ENCODE measurements at regions not wholly inside any gene's neighbourhood (a gene's known extent, or its start where the extent isn't known, plus 50 kb on each side); places are given as distances from the start of the nearest gene placed in this dataset.

DNA sequence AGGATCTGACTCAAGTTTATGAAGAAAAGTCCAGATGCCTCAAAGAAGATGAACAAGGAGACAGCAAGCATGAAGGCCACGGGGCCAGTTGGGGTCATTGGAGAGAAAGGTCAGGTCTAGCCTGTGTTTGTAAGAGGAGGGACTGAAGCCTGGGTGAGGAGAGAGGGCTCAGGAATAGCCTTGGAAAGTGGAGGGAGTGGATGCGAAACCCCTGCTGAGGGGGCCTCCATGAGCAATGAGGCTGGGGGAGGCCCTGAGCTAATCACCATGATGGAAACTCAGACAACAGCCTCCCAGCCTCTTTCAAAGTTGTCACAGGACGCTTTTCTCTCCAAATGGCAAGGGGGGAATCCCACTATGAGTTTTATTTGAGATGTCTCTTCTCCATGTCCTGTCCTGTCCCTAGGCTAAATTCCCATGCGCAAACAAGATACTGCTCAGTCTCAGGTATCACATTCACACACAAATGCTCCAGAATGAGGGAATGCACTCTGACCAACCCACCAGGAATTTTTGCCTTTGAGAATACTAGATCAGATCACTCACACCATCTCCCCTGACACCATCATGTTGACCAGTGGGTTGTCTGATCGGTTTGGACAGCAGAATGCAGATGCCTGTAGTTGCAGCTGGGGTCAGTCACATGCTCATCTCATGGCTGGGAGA, 51.3 kb upstream of the TOP3B start:
- Mint-ChIP-seq H3K4me1 (ENCODE audit: low read depth) (no peaks in the 10 kb centered on the region), H3K4me3 (no peak overlapping the region), H3K27me3 (ENCODE audit: low read depth) (peaks cover 21% of the 10 kb centered on the region), H3K36me3 (ENCODE audit: low read depth) (no peaks in the 10 kb centered on the region), H3K27ac (no peak overlapping the region), H3K9me3 (no peaks in the 10 kb centered on the region)
- DNase-seq (ENCODE audit: low spot score), result no peak

DNA sequence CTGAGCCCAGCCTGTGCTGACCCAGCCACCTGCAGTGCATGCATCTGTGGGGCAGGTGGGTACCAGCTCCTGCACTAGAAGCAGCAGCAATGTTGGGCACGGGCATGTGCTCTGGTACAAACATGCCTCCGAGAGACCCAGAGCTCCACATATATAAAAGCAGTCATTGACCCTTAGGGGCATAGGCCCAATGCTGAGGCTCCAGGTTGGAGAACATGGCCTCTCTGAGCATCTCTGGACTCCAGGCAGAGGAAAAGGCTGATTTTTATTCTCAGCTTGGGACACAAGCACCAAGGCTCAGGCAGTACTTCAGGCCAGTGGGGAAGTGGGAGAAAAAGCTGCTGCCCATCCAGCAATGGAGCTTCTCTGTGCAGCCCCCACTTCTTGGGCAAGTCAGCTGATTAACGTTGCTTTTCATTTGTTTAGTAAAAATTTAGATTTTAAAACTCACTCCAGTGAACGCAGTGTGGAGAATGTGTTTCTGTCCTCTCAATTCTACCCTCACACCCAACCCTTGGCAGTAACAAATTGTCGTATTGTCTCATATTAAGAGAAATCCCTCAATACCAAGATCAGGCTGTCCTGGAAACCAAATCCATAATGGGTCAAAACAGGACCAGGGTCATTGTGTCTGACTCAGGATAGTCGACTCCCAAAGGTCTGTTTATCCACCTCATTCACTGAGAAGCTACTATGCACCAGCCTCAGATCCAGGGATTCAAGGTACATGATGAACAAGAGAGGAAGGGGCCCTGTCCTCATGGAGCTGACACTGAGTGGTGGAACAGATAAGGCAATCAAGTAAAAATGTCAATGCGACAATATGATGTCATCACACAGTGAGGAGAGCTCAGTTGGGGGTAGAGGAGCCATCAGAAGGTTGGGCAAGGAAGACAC, 50.6 kb upstream of the TOP3B start:
- no peaks in the 10 kb centered on the region for H3K4me1 Mint-ChIP-seq (ENCODE audit: low read depth)
- H3K36me3 Mint-ChIP-seq (ENCODE audit: low read depth), result no peaks in the 10 kb centered on the region
- H3K9me3 Mint-ChIP-seq, result no peaks in the 10 kb centered on the region
- no peak overlapping the region for H3K4me3 Mint-ChIP-seq
- H3K27me3 Mint-ChIP-seq (ENCODE audit: low read depth), result peaks cover 21% of the 10 kb centered on the region
- no peak for DNase-seq (ENCODE audit: low spot score)
- no peak overlapping the region for H3K27ac Mint-ChIP-seq

DNA sequence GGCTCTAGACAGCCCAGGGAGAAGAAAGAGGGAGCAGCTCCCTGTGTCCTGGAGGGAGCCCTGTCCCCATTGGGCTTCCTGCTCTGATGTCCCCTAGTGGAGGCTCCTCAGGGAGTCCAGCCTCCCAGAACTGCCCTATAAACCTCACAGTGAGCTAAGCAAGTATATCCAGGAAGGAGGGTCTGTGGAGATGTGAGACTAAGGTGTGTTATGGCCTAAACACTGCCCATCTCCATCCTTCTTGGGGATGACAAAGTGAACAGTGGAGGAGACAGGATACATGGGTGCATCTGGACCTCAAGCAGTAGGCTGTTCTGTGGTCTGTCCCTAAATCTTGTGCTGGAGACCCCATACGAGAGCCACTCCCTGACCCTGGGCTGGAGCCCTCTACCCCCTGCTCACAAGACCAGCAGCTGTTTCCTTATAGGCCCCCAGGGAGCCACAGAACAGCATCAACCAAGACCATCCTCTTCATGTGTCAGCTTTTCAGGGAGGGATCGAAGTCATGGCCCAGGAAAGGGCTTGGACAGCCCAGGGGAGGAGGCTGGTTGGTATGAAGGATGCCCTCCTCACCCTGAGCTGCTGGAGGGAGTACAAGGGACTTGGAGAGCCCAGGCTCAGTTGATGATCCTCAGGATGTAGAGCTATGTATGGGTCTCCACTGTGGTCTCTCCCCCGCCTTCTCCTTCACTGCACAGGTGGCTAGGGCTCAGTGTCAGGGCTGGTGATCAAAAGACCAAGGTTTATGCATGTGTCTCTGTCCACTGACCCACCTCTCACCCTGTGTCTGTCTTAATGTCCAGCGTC, 49.7 kb upstream of the TOP3B start:
- Mint-ChIP-seq H3K27ac (no peak overlapping the region), H3K36me3 (ENCODE audit: low read depth) (no peaks in the 10 kb centered on the region), H3K9me3 (no peaks in the 10 kb centered on the region), H3K27me3 (ENCODE audit: low read depth) (peaks cover 21% of the 10 kb centered on the region), H3K4me3 (no peak overlapping the region), H3K4me1 (ENCODE audit: low read depth) (no peaks in the 10 kb centered on the region)
- no peak for DNase-seq (ENCODE audit: low spot score)

All from T-helper 2 cell treated with Interferon-gamma antibody and Interleukin-4, amounts not matched to agents 5 μg/mL and 100 μg/mL, for 36 hours (primary cell).